Chondrocyte (in vitro differentiated cells): ENCODE measurements at regions not wholly inside any gene's neighbourhood (a gene's known extent, or its start where the extent isn't known, plus 50 kb on each side); places are given as distances from the start of the nearest gene placed in this dataset.
A peak's percentile ranks its signal among the peaks of the same experiment; 100 is the strongest.
"Not testable (repeated sequence)": the region's sequence is repeated elsewhere in the genome, so short reads cannot be mapped to it uniquely, and the experiment has no call there.

ENCODE experiments used
- DNase-seq: peaks from one replicate; pipeline ENCODE4 v3.0.0; 2021; ENCODE audit warnings: mixed read lengths, low spot score
- H3K27ac Mint-ChIP-seq: one replicate; pipeline ENCODE4 v1.8.0; 2021; ENCODE audit warnings: mild to moderate bottlenecking, moderate library complexity, mixed read lengths; ENCODE audit not compliant: unreplicated experiment
- H3K27me3 Mint-ChIP-seq: 2 replicates; pipeline ENCODE4 v1.8.0; 2021; ENCODE audit warnings: low read depth, mixed read lengths
- H3K36me3 Mint-ChIP-seq: 2 replicates; pipeline ENCODE4 v1.8.0; 2021; ENCODE audit warnings: low read depth, mixed read lengths
- H3K4me1 Mint-ChIP-seq: 2 replicates; pipeline ENCODE4 v1.8.0; 2021; ENCODE audit warnings: low read depth, mild to moderate bottlenecking, mixed read lengths
- H3K4me3 Mint-ChIP-seq: one replicate; pipeline ENCODE4 v1.8.0; 2021; ENCODE audit warnings: mild to moderate bottlenecking, moderate library complexity, mixed read lengths; ENCODE audit not compliant: unreplicated experiment
- H3K9me3 Mint-ChIP-seq: 2 replicates; pipeline ENCODE4 v1.8.0; 2021; ENCODE audit warnings: low read depth, mixed read lengths
- CTCF ChIP-seq: fragments of 200-600 bp; sonication (generic); IDR thresholded peaks from 2 replicates; pipeline ENCODE4 v1.5.0; 2021; ENCODE audit warnings: antibody characterized with exemption, mild to moderate bottlenecking, moderate library complexity

- Mint-ChIP-seq H3K27ac (peak overlapping the region; percentile 92), H3K4me1 (peaks cover 33% of the 10 kb centered on the region), H3K9me3 (peaks cover 38% of the 10 kb centered on the region), H3K27me3 (no peaks in the 10 kb centered on the region), H3K4me3 (no peak overlapping the region), H3K36me3 (peaks cover 2% of the 10 kb centered on the region)
- DNase-seq = no peak
- no peak for TF ChIP-seq CTCF
Observed at GRCh38 chrX:45479835-45480422, 279.3 kb upstream of the DIPK2B start.

GRCh38 chrX:45479196-45479834 lies 278.6 kb upstream of the DIPK2B start:
- Mint-ChIP-seq H3K27me3 (no peaks in the 10 kb centered on the region), H3K4me3 (no peak overlapping the region), H3K36me3 (peaks cover 2% of the 10 kb centered on the region), H3K9me3 (peaks cover 38% of the 10 kb centered on the region), H3K4me1 (peaks cover 33% of the 10 kb centered on the region), H3K27ac (peak overlapping the region; percentile 92)
- TF ChIP-seq CTCF = no peak
- no peak for DNase-seq

GRCh38 chrX:45472968-45473367 lies 272.3 kb upstream of the DIPK2B start:
- DNase-seq = no peak
- no peak overlapping the region for H3K4me3 Mint-ChIP-seq
- peaks cover 2% of the 10 kb centered on the region for H3K36me3 Mint-ChIP-seq
- peaks cover 49% of the 10 kb centered on the region for H3K9me3 Mint-ChIP-seq
- H3K4me1 Mint-ChIP-seq = peaks cover 19% of the 10 kb centered on the region
- no peak for TF ChIP-seq CTCF
- no peaks in the 10 kb centered on the region for H3K27me3 Mint-ChIP-seq
- H3K27ac Mint-ChIP-seq = peak overlapping the region; percentile 49

- not testable (repeated sequence) for H3K27me3 Mint-ChIP-seq, H3K36me3 Mint-ChIP-seq, H3K27ac Mint-ChIP-seq, H3K4me3 Mint-ChIP-seq, DNase-seq, H3K4me1 Mint-ChIP-seq
- H3K9me3 Mint-ChIP-seq = peaks cover 41% of the 10 kb centered on the region
Observed at GRCh38 chrX:45467537-45467936, 266.9 kb upstream of the DIPK2B start.

- H3K27ac Mint-ChIP-seq, H3K4me3 Mint-ChIP-seq, H3K36me3 Mint-ChIP-seq, H3K27me3 Mint-ChIP-seq, H3K4me1 Mint-ChIP-seq: not testable (repeated sequence)
- DNase-seq = peak; percentile 36
- H3K9me3 Mint-ChIP-seq = peaks cover 27% of the 10 kb centered on the region
Observed at GRCh38 chrX:45455732-45456131, 255.1 kb upstream of the DIPK2B start.

GRCh38 chrX:45454290-45454689 lies 253.6 kb upstream of the DIPK2B start:
- peaks cover 17% of the 10 kb centered on the region for H3K9me3 Mint-ChIP-seq
- no peak overlapping the region for H3K4me3 Mint-ChIP-seq
- peaks cover 2% of the 10 kb centered on the region for H3K36me3 Mint-ChIP-seq
- no peak for TF ChIP-seq CTCF
- H3K27me3 Mint-ChIP-seq = no peaks in the 10 kb centered on the region
- no peak overlapping the region for H3K27ac Mint-ChIP-seq
- no peak for DNase-seq
- H3K4me1 Mint-ChIP-seq = peaks cover 13% of the 10 kb centered on the region
